ENCODE measurements at regions not wholly inside any gene's neighbourhood (a gene's known extent, or its start where the extent isn't known, plus 50 kb on each side); places are given as distances from the start of the nearest gene placed in this dataset.

- peaks cover 2 to 7% of the 10 kb centered on the region in 2 donors for H3K9me3 Mint-ChIP-seq
Measured at GRCh38 chr10:52665821-52666220, 106.8 kb downstream of the MBL2 start.

GRCh38 chr10:52666931-52667330, 105.7 kb downstream of the MBL2 start:
- Mint-ChIP-seq H3K9me3 (peaks cover 5 to 7% of the 10 kb centered on the region in 2 donors), H3K4me3 (no peak overlapping the region), H3K27me3 (ENCODE audit: low read depth) (no peaks in the 10 kb centered on the region), H3K27ac (no peak overlapping the region), H3K36me3 (ENCODE audit: insufficient read depth in 2 of 2) (peaks cover 1 to 2% of the 10 kb centered on the region in 2 donors), H3K4me1 (ENCODE audit: low read depth) (no peaks in the 10 kb centered on the region)
- DNase-seq (no peak), ATAC-seq (replicated peaks in 1 of 2) (no peak)

More at GRCh38 chr10:52665821-52666220, 106.8 kb downstream of the MBL2 start:
- DNase-seq (no peak), ATAC-seq (replicated peaks in 1 of 2) (no peak)
- Mint-ChIP-seq H3K4me3 (no peak overlapping the region), H3K4me1 (ENCODE audit: low read depth) (no peaks in the 10 kb centered on the region), H3K27ac (no peak overlapping the region), H3K27me3 (ENCODE audit: low read depth) (no peaks in the 10 kb centered on the region), H3K36me3 (ENCODE audit: insufficient read depth in 2 of 2) (peaks cover 1 to 2% of the 10 kb centered on the region in 2 donors)

GRCh38 chr10:52668024-52668423, 104.6 kb downstream of the MBL2 start:
- Mint-ChIP-seq H3K36me3 (ENCODE audit: insufficient read depth in 2 of 2) (peaks cover 1 to 2% of the 10 kb centered on the region in 2 donors), H3K4me3 (no peak overlapping the region), H3K27me3 (ENCODE audit: low read depth) (no peaks in the 10 kb centered on the region), H3K4me1 (ENCODE audit: low read depth) (no peaks in the 10 kb centered on the region), H3K27ac (no peak overlapping the region), H3K9me3 (peaks cover 5 to 7% of the 10 kb centered on the region in 2 donors)
- no peak for DNase-seq
- ATAC-seq (replicated peaks in 1 of 2), result no peak

GRCh38 chr10:52672880-52673279, 99.7 kb downstream of the MBL2 start:
- H3K27ac Mint-ChIP-seq, result no peak overlapping the region
- no peaks in the 10 kb centered on the region for H3K36me3 Mint-ChIP-seq (ENCODE audit: insufficient read depth in 2 of 2)
- ATAC-seq (replicated peaks in 1 of 2) (no peak), DNase-seq (no peak)
- H3K4me1 Mint-ChIP-seq (ENCODE audit: low read depth), result no peaks in the 10 kb centered on the region
- H3K4me3 Mint-ChIP-seq, result no peak overlapping the region
- no peaks in the 10 kb centered on the region for H3K27me3 Mint-ChIP-seq (ENCODE audit: low read depth)
- H3K9me3 Mint-ChIP-seq, result peaks cover 3 to 4% of the 10 kb centered on the region in 2 donors

GRCh38 chr10:52673468-52673867, 99.1 kb downstream of the MBL2 start:
- ATAC-seq (replicated peaks in 1 of 2) (no peak), DNase-seq (no peak)
- no peak overlapping the region for H3K27ac Mint-ChIP-seq
- no peaks in the 10 kb centered on the region for H3K4me1 Mint-ChIP-seq (ENCODE audit: low read depth)
- peaks cover 3 to 4% of the 10 kb centered on the region in 2 donors for H3K9me3 Mint-ChIP-seq
- H3K27me3 Mint-ChIP-seq (ENCODE audit: low read depth), result no peaks in the 10 kb centered on the region
- H3K4me3 Mint-ChIP-seq, result no peak overlapping the region
- H3K36me3 Mint-ChIP-seq (ENCODE audit: insufficient read depth in 2 of 2), result no peaks in the 10 kb centered on the region

- H3K9me3 Mint-ChIP-seq, result peaks cover 3 to 4% of the 10 kb centered on the region in 2 donors
- no peaks in the 10 kb centered on the region for H3K4me1 Mint-ChIP-seq (ENCODE audit: low read depth)
- H3K27ac Mint-ChIP-seq, result no peak overlapping the region
- DNase-seq (no peak), ATAC-seq (replicated peaks in 1 of 2) (no peak)
- no peak overlapping the region for H3K4me3 Mint-ChIP-seq
- H3K27me3 Mint-ChIP-seq (ENCODE audit: low read depth), result no peaks in the 10 kb centered on the region
- H3K36me3 Mint-ChIP-seq (ENCODE audit: insufficient read depth in 2 of 2), result no peaks in the 10 kb centered on the region
Measured at GRCh38 chr10:52674474-52674873, 98.1 kb downstream of the MBL2 start.

- no peaks in the 10 kb centered on the region for H3K4me1 Mint-ChIP-seq (ENCODE audit: low read depth)
- no peak overlapping the region for H3K4me3 Mint-ChIP-seq
- no peaks in the 10 kb centered on the region for H3K36me3 Mint-ChIP-seq (ENCODE audit: insufficient read depth in 2 of 2)
- ATAC-seq (replicated peaks in 1 of 2) (no peak), DNase-seq (no peak)
- no peak overlapping the region for H3K27ac Mint-ChIP-seq
- peaks cover 1 to 6% of the 10 kb centered on the region in 2 donors for H3K9me3 Mint-ChIP-seq
- no peaks in the 10 kb centered on the region for H3K27me3 Mint-ChIP-seq (ENCODE audit: low read depth)
Measured at GRCh38 chr10:52677086-52677485, 95.5 kb downstream of the MBL2 start.

GRCh38 chr10:52678611-52679010, 94.0 kb downstream of the MBL2 start:
- no peak overlapping the region for H3K4me3 Mint-ChIP-seq
- no peak for ATAC-seq (replicated peaks in 1 of 2)

GRCh38 chr10:52679117-52679516, 93.5 kb downstream of the MBL2 start:
- H3K9me3 Mint-ChIP-seq, result peaks cover 1 to 7% of the 10 kb centered on the region in 2 donors
- H3K4me3 Mint-ChIP-seq, result no peak overlapping the region
- no peaks in the 10 kb centered on the region for H3K36me3 Mint-ChIP-seq (ENCODE audit: insufficient read depth in 2 of 2)
- ATAC-seq (replicated peaks in 1 of 2) (no peak), DNase-seq (no peak)
- no peaks in the 10 kb centered on the region for H3K4me1 Mint-ChIP-seq (ENCODE audit: low read depth)
- no peaks in the 10 kb centered on the region for H3K27me3 Mint-ChIP-seq (ENCODE audit: low read depth)
- H3K27ac Mint-ChIP-seq, result no peak overlapping the region

More at GRCh38 chr10:52678611-52679010, 94.0 kb downstream of the MBL2 start:
- Mint-ChIP-seq H3K4me1 (ENCODE audit: low read depth) (no peaks in the 10 kb centered on the region), H3K27ac (no peak overlapping the region), H3K36me3 (ENCODE audit: insufficient read depth in 2 of 2) (no peaks in the 10 kb centered on the region), H3K27me3 (ENCODE audit: low read depth) (no peaks in the 10 kb centered on the region), H3K9me3 (peaks cover 1 to 7% of the 10 kb centered on the region in 2 donors)
- no peak for DNase-seq

- Mint-ChIP-seq H3K4me3 (no peak overlapping the region), H3K9me3 (peaks cover 0 to 6% of the 10 kb centered on the region in 2 donors), H3K4me1 (ENCODE audit: low read depth) (no peaks in the 10 kb centered on the region), H3K27me3 (ENCODE audit: low read depth) (no peaks in the 10 kb centered on the region), H3K27ac (no peak overlapping the region), H3K36me3 (ENCODE audit: insufficient read depth in 2 of 2) (no peaks in the 10 kb centered on the region)
- no peak for DNase-seq
- no peak for ATAC-seq (replicated peaks in 1 of 2)
Measured at GRCh38 chr10:52682766-52683165, 89.8 kb downstream of the MBL2 start.

- H3K9me3 Mint-ChIP-seq, result peaks cover 0 to 6% of the 10 kb centered on the region in 2 donors
- no peaks in the 10 kb centered on the region for H3K27me3 Mint-ChIP-seq (ENCODE audit: low read depth)
Measured at GRCh38 chr10:52683776-52684175, 88.8 kb downstream of the MBL2 start.

GRCh38 chr10:52688899-52689298, 83.7 kb downstream of the MBL2 start:
- Mint-ChIP-seq H3K27ac (no peak overlapping the region), H3K9me3 (peaks cover 7% of the 10 kb centered on the region in 2 donors), H3K4me1 (ENCODE audit: low read depth) (no peaks in the 10 kb centered on the region), H3K36me3 (ENCODE audit: insufficient read depth in 2 of 2) (peaks cover 2 to 3% of the 10 kb centered on the region in 2 donors), H3K4me3 (no peak overlapping the region), H3K27me3 (ENCODE audit: low read depth) (no peaks in the 10 kb centered on the region)
- ATAC-seq (replicated peaks in 1 of 2) (no peak), DNase-seq (no peak)

More at GRCh38 chr10:52683776-52684175, 88.8 kb downstream of the MBL2 start:
- no peak for ATAC-seq (replicated peaks in 1 of 2)
- Mint-ChIP-seq H3K36me3 (ENCODE audit: insufficient read depth in 2 of 2) (no peaks in the 10 kb centered on the region), H3K27ac (no peak overlapping the region), H3K4me3 (no peak overlapping the region), H3K4me1 (ENCODE audit: low read depth) (no peaks in the 10 kb centered on the region)
- no peak for DNase-seq

GRCh38 chr10:52696232-52696631, 76.4 kb downstream of the MBL2 start:
- H3K27ac Mint-ChIP-seq, result no peak overlapping the region
- H3K9me3 Mint-ChIP-seq, result peaks cover 9 to 11% of the 10 kb centered on the region in 2 donors
- no peak for ATAC-seq (replicated peaks in 1 of 2)
- H3K4me1 Mint-ChIP-seq (ENCODE audit: low read depth), result no peaks in the 10 kb centered on the region
- peaks cover 0 to 2% of the 10 kb centered on the region in 2 donors for H3K36me3 Mint-ChIP-seq (ENCODE audit: insufficient read depth in 2 of 2)
- no peak overlapping the region for H3K4me3 Mint-ChIP-seq
- DNase-seq, result no peak
- H3K27me3 Mint-ChIP-seq (ENCODE audit: low read depth), result no peaks in the 10 kb centered on the region

GRCh38 chr10:52701647-52702046, 70.9 kb downstream of the MBL2 start:
- peaks cover 0 to 6% of the 10 kb centered on the region in 2 donors for H3K9me3 Mint-ChIP-seq
- no peak overlapping the region for H3K27ac Mint-ChIP-seq
- no peak overlapping the region for H3K4me3 Mint-ChIP-seq
- no peak for ATAC-seq (replicated peaks in 1 of 2)
- no peaks in the 10 kb centered on the region for H3K4me1 Mint-ChIP-seq (ENCODE audit: low read depth)
- no peaks in the 10 kb centered on the region for H3K27me3 Mint-ChIP-seq (ENCODE audit: low read depth)
- no peak for DNase-seq
- H3K36me3 Mint-ChIP-seq (ENCODE audit: insufficient read depth in 2 of 2), result no peaks in the 10 kb centered on the region

Measured in activated T-cell treated with anti-CD3 and anti-CD28 coated beads, Interleukin-2, amount 50 U/mL, for 72 hours (primary cell).